ENCODE measurements at regions not wholly inside any gene's neighbourhood (a gene's known extent, or its start where the extent isn't known, plus 50 kb on each side); places are given as distances from the start of the nearest gene placed in this dataset.

GRCh38 chr2:18473241-18474181, 86.9 kb downstream of the RDH14 start:
- no peak for DNase-seq (ENCODE audit: extremely low spot score)
- CTCF ChIA-PET = no interaction called here
- TF ChIP-seq FOXK2 (IDR thresholded peaks at IDR 0.05) = no peak
- no peak for TF ChIP-seq SUZ12 (IDR thresholded peaks at IDR 0.05)
- TF ChIP-seq HDGF (IDR thresholded peaks at IDR 0.05; ENCODE audit: borderline replicate concordance) = no peak
- TF ChIP-seq L3MBTL2 (conservative IDR thresholded peaks at IDR 0.05) = no peak
- no peak for TF ChIP-seq PKNOX1 (IDR thresholded peaks at IDR 0.05)
- TF ChIP-seq ARNT (IDR thresholded peaks at IDR 0.05) = no peak
- TF ChIP-seq NFRKB (IDR thresholded peaks at IDR 0.05) = no peak
- no peak for TF ChIP-seq LEF1 (IDR thresholded peaks at IDR 0.05; ENCODE audit: borderline replicate concordance)
- no peak for TF ChIP-seq TARDBP (IDR thresholded peaks at IDR 0.05)
- TF ChIP-seq FOXM1 (IDR thresholded peaks at IDR 0.05; ENCODE audit: borderline replicate concordance) = no peak
- no peak for TF ChIP-seq CTBP1 (IDR thresholded peaks at IDR 0.05; ENCODE audit: borderline replicate concordance)
- TF ChIP-seq SP1 (IDR thresholded peaks at IDR 0.05) = no peak
- TF ChIP-seq ELF4 (IDR thresholded peaks at IDR 0.05) = no peak
- POLR2A ChIA-PET = no interaction called here

GRCh38 chr2:18467749-18468360, 92.6 kb downstream of the RDH14 start:
- DNase-seq (ENCODE audit: extremely low spot score) = no peak
- ChIA-PET POLR2A (no interaction called here), CTCF (no interaction called here)
- TF ChIP-seq NFRKB (IDR thresholded peaks at IDR 0.05) (no peak), SP1 (IDR thresholded peaks at IDR 0.05) (no peak), FOXA1 (IDR thresholded peaks at IDR 0.05) (no peak), LEF1 (IDR thresholded peaks at IDR 0.05; ENCODE audit: borderline replicate concordance) (no peak), L3MBTL2 (conservative IDR thresholded peaks at IDR 0.05) (no peak), TARDBP (IDR thresholded peaks at IDR 0.05) (no peak), BHLHE40 (IDR thresholded peaks at IDR 0.05; ENCODE audit: borderline replicate concordance) (no peak), FOXK2 (IDR thresholded peaks at IDR 0.05) (no peak), PKNOX1 (IDR thresholded peaks at IDR 0.05) (no peak), ELF4 (IDR thresholded peaks at IDR 0.05) (no peak), ARNT (IDR thresholded peaks at IDR 0.05) (no peak), CTBP1 (IDR thresholded peaks at IDR 0.05; ENCODE audit: borderline replicate concordance) (no peak), SUZ12 (IDR thresholded peaks at IDR 0.05) (no peak)

DNA sequence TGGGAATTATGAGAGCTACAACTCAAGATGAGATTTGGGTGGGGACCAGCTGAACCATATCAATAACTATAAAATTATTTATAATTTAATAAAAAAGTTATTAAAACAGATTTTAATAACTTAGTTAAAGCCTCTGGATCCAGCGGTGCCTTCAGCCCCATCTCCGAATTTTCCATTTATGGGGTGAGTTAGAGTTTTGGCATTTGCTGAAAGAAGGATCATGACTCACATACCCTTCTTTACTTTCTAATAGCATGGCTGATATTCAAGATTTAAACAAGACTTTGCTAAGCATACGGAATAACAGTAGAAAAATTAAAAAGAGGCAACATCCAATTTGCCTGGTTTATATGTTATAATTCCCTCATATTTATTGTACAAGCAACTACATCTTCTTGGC, 94.5 kb downstream of the RDH14 start:
- CTCF ChIA-PET = no interaction called here
- DNase-seq (ENCODE audit: extremely low spot score) = no peak
- no peak for TF ChIP-seq TARDBP (IDR thresholded peaks at IDR 0.05)
- TF ChIP-seq HDGF (IDR thresholded peaks at IDR 0.05; ENCODE audit: borderline replicate concordance) = no peak
- no peak for TF ChIP-seq ARNT (IDR thresholded peaks at IDR 0.05)
- no peak for TF ChIP-seq NFRKB (IDR thresholded peaks at IDR 0.05)
- no peak for TF ChIP-seq SP1 (IDR thresholded peaks at IDR 0.05)
- TF ChIP-seq ELF4 (IDR thresholded peaks at IDR 0.05) = no peak
- TF ChIP-seq L3MBTL2 (conservative IDR thresholded peaks at IDR 0.05) = no peak
- TF ChIP-seq ZNF384 (IDR thresholded peaks at IDR 0.05) = no peak
- TF ChIP-seq PKNOX1 (IDR thresholded peaks at IDR 0.05) = no peak
- no peak for TF ChIP-seq LEF1 (IDR thresholded peaks at IDR 0.05; ENCODE audit: borderline replicate concordance)
- no peak for TF ChIP-seq CTBP1 (IDR thresholded peaks at IDR 0.05; ENCODE audit: borderline replicate concordance)
- TF ChIP-seq FOXK2 (IDR thresholded peaks at IDR 0.05) = no peak
- TF ChIP-seq BHLHE40 (IDR thresholded peaks at IDR 0.05; ENCODE audit: borderline replicate concordance) = no peak
- no peak for TF ChIP-seq FOXA1 (IDR thresholded peaks at IDR 0.05)
- no peak for TF ChIP-seq SUZ12 (IDR thresholded peaks at IDR 0.05)
- TF ChIP-seq FOXM1 (IDR thresholded peaks at IDR 0.05; ENCODE audit: borderline replicate concordance) = no peak
- POLR2A ChIA-PET = no interaction called here

- POLR2A ChIA-PET = no interaction called here
- CTCF ChIA-PET = interaction anchor here (0.6 kb wide), 1 partner anchor 1479 kb away, joined by 3 read pairs; no protein-coding TSS in a partner anchor
These were observed 95.5 kb downstream of the RDH14 start for GRCh38 chr2:18464913-18465312.

GRCh38 chr2:18456026-18456425, 104.4 kb downstream of the RDH14 start:
- ChIA-PET POLR2A (no interaction called here), CTCF (interaction anchor here (0.7 kb wide), 1 partner anchor 1102 kb away, joined by 3 read pairs; no protein-coding TSS in a partner anchor)
- TF ChIP-seq FOXK2 (IDR thresholded peaks at IDR 0.05) = no peak
- no peak for DNase-seq (ENCODE audit: extremely low spot score)

More at GRCh38 chr2:18464913-18465312, 95.5 kb downstream of the RDH14 start:
- TF ChIP-seq SP1 (IDR thresholded peaks at IDR 0.05) (no peak), BHLHE40 (IDR thresholded peaks at IDR 0.05; ENCODE audit: borderline replicate concordance) (no peak)
- no peak for DNase-seq (ENCODE audit: extremely low spot score)

- no peak for TF ChIP-seq L3MBTL2 (conservative IDR thresholded peaks at IDR 0.05)
- TF ChIP-seq TARDBP (IDR thresholded peaks at IDR 0.05) = no peak
- TF ChIP-seq SUZ12 (IDR thresholded peaks at IDR 0.05) = no peak
- no peak for TF ChIP-seq CTBP1 (IDR thresholded peaks at IDR 0.05; ENCODE audit: borderline replicate concordance)
- no peak for TF ChIP-seq ZNF384 (IDR thresholded peaks at IDR 0.05)
- no peak for TF ChIP-seq ARNT (IDR thresholded peaks at IDR 0.05)
- TF ChIP-seq HDGF (IDR thresholded peaks at IDR 0.05; ENCODE audit: borderline replicate concordance) = no peak
- no peak for TF ChIP-seq PKNOX1 (IDR thresholded peaks at IDR 0.05)
- no peak for TF ChIP-seq BHLHE40 (IDR thresholded peaks at IDR 0.05; ENCODE audit: borderline replicate concordance)
- no peak for TF ChIP-seq FOXM1 (IDR thresholded peaks at IDR 0.05; ENCODE audit: borderline replicate concordance)
- TF ChIP-seq FOXA1 (IDR thresholded peaks at IDR 0.05) = no peak
- TF ChIP-seq LEF1 (IDR thresholded peaks at IDR 0.05; ENCODE audit: borderline replicate concordance) = no peak
- no peak for TF ChIP-seq ELF4 (IDR thresholded peaks at IDR 0.05)
- no peak for TF ChIP-seq SP1 (IDR thresholded peaks at IDR 0.05)
- TF ChIP-seq FOXK2 (IDR thresholded peaks at IDR 0.05) = no peak
- no peak for TF ChIP-seq NFRKB (IDR thresholded peaks at IDR 0.05)
- no peak for DNase-seq (ENCODE audit: extremely low spot score)
- ChIA-PET CTCF (interaction anchor here (0.7 kb wide), 1 partner anchor 1102 kb away, joined by 3 read pairs; no protein-coding TSS in a partner anchor), POLR2A (no interaction called here)
These were observed 105.1 kb downstream of the RDH14 start for GRCh38 chr2:18455236-18455862.
